ENCODE measurements at regions not wholly inside any gene's neighbourhood (a gene's known extent, or its start where the extent isn't known, plus 50 kb on each side); places are given as distances from the start of the nearest gene placed in this dataset.

DNA sequence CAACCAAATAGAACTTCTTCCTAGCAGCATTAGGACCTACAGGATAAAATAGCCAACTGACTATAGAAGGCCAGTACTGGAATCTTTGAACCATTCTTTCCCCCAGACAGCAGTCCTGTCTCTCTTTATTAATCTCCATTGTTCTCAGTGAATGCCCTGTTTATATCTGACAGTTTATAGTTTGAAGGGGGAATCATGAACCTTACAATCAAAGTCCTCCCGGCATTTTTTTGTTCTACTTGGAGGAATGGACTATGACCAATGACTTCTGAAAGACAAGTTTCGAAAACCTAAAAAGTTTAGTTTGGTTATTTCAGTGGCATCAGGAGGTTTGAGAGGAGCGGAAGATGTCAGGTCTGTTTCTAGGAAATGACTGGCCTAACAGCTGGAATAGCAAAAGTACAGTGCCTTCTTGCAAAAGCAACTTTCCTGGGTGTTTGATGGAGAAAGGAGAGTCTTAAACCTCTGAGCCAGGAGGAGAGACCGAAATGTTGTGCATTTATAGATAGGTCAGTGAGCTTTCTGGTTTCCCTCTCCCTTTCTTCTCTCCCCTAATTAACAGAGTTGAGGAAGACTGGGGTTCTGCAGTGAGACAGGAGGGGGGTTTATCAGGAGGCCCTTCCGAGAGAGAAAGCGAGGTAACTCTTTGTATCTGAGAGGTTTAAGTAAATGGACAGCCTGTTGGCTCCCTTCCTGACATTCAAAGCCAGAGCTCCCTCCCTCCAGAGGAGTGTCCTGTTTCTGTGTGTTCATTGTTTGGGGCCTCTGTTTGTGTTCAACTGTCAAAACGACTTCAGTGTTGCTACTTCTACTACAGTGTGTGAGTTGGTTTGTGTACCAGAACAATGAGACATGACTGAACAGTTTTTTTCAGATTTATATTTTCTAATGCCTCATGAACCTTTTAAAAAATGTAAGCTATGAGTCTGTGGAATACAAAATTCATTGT is 383.0 kb upstream of the RARB start:
- DNase-seq (ENCODE audit: low read depth) = no peak
- TF ChIP-seq, protein P1, sequence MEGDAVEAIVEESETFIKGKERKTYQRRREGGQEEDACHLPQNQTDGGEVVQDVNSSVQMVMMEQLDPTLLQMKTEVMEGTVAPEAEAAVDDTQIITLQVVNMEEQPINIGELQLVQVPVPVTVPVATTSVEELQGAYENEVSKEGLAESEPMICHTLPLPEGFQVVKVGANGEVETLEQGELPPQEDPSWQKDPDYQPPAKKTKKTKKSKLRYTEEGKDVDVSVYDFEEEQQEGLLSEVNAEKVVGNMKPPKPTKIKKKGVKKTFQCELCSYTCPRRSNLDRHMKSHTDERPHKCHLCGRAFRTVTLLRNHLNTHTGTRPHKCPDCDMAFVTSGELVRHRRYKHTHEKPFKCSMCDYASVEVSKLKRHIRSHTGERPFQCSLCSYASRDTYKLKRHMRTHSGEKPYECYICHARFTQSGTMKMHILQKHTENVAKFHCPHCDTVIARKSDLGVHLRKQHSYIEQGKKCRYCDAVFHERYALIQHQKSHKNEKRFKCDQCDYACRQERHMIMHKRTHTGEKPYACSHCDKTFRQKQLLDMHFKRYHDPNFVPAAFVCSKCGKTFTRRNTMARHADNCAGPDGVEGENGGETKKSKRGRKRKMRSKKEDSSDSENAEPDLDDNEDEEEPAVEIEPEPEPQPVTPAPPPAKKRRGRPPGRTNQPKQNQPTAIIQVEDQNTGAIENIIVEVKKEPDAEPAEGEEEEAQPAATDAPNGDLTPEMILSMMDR (IDR thresholded peaks at IDR 0.05; ENCODE audit: insufficient read depth, low read length) = no peak
- no peak overlapping the region for H3K4me3 ChIP-seq (ENCODE audit: low read depth, low read length)

DNA sequence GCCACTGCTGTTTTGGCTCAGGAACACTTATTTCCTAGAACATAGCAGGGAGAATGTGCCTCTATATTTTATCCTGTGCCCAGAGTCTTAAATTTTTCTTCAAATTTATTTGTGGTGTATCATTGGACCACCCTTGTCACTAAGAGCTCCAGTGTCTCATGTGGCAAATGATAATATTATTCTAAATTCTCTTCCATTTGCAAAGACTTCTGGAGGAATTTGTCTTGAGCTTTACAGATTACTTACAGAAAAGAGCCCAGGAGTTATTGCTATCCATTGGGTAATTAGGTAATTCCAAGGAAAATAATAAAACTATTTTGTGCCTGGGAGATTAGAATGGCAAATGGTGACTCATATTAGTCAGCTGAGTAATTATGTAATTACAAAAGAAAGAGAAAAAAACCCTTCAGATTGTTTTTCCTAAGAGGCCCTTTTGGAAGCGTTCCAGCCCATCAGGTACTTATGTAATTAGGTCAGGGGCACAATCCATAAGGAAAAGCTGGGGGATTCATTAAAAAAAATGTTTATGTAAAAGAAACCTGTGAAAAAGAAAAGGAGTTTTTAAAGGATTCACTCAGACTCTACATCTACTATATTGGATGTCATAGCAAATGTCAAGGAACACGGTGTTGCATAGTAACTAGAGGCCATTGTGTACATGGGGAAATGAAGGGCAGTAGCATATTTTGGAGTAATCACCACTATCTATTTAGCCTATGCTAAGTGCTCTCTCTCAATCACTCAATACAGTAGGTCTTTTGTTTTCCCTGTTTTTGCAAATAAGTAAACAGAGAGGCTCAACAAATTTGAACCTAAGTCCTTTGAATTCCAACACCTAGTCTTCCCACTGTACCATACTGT is 380.9 kb upstream of the RARB start:
- TF ChIP-seq, protein P1 (IDR thresholded peaks at IDR 0.05; ENCODE audit: insufficient read depth, low read length) = no peak
- H3K4me3 ChIP-seq (ENCODE audit: low read depth, low read length) = no peak overlapping the region
- no peak for DNase-seq (ENCODE audit: low read depth)

- TF ChIP-seq, protein P1 (IDR thresholded peaks at IDR 0.05; ENCODE audit: insufficient read depth, low read length) = no peak
- no peak overlapping the region for H3K4me3 ChIP-seq (ENCODE audit: low read depth, low read length)
- no peak for DNase-seq (ENCODE audit: low read depth)
Measured at GRCh38 chr3:25049304-25049703, 378.8 kb upstream of the RARB start.

- DNase-seq (ENCODE audit: low read depth) = no peak
- TF ChIP-seq, protein P1 (IDR thresholded peaks at IDR 0.05; ENCODE audit: insufficient read depth, low read length) = no peak
- no peak overlapping the region for H3K4me3 ChIP-seq (ENCODE audit: low read depth, low read length)
Measured at GRCh38 chr3:25053360-25053759, 374.7 kb upstream of the RARB start.

GRCh38 chr3:25056036-25056755 is 371.9 kb upstream of the RARB start:
- TF ChIP-seq, protein P1 (IDR thresholded peaks at IDR 0.05; ENCODE audit: insufficient read depth, low read length) = no peak
- DNase-seq (ENCODE audit: low read depth) = no peak
- H3K4me3 ChIP-seq (ENCODE audit: low read depth, low read length) = no peak overlapping the region

DNA sequence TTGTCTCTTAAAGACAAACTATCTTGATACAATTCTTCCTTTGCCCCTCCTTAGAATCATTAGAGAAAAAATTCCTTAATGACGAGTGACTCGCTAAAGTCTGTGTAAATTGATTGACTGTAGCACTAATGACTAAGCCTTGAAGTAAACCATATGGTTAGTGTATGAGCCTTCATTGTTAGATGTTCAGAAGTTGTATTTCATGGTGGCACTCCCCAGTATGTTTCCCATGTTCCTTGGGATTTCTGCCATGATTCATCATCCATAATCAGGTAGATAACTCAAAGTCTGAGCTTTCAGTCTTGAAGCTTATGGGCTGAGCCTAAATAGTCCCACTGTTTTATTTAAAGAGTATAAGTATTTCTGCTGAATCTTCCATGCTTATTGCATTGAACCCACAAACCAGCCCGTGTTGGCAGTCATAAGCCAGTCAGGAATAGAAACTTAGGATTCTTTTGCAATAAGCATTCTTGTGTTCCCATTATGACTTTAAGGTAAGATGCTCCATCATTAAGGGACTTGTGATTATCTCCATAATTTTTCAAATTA is 371.2 kb upstream of the RARB start:
- TF ChIP-seq, protein P1 (IDR thresholded peaks at IDR 0.05; ENCODE audit: insufficient read depth, low read length) = no peak
- no peak for DNase-seq (ENCODE audit: low read depth)
- no peak overlapping the region for H3K4me3 ChIP-seq (ENCODE audit: low read depth, low read length)
